BE2C (cell line): ENCODE measurements at regions not wholly inside any gene's neighbourhood (a gene's known extent, or its start where the extent isn't known, plus 50 kb on each side); places are given as distances from the start of the nearest gene placed in this dataset.

Experiments
- DNase-seq: peaks from one replicate; pipeline ENCODE4 v3.0.0-alpha.2; 2020
- H3K27me3 ChIP-seq: fragments of 250-450 bp; sonication (Bioruptor Pico); 2 replicates; pipeline ENCODE4 v1.5.1; 2020; ENCODE audit warnings: mild to moderate bottlenecking
- H3K36me3 ChIP-seq: fragments of 250-450 bp; sonication (Bioruptor Pico); 2 replicates; pipeline ENCODE4 v1.5.1; 2020; ENCODE audit warnings: mild to moderate bottlenecking
- H3K4me1 ChIP-seq: fragments of 250-450 bp; sonication (Bioruptor Pico); 2 replicates; pipeline ENCODE4 v1.5.1; 2020
- H3K4me3 ChIP-seq: 2 replicates; pipeline ENCODE4 v1.5.1; 2011; ENCODE audit warnings: low read depth, low read length
- H3K9me3 ChIP-seq: fragments of 250-450 bp; sonication (Bioruptor Pico); 2 replicates; pipeline ENCODE4 v1.5.1; 2020
- CTCF ChIP-seq: IDR thresholded peaks from 2 replicates; pipeline ENCODE4 v1.5.1; 2012; ENCODE audit warnings: mild to moderate bottlenecking, low read depth, low read length

- H3K27me3 ChIP-seq: no peaks in the 10 kb centered on the region
- no peak for TF ChIP-seq CTCF
- no peak overlapping the region for H3K4me3 ChIP-seq
Measured at GRCh38 chr6:4368649-4369048, 233.3 kb upstream of the ECI2 start.

GRCh38 chr6:4367643-4368042, 232.3 kb upstream of the ECI2 start:
- Histone ChIP-seq H3K27me3 (no peaks in the 10 kb centered on the region), H3K4me1 (no peaks in the 10 kb centered on the region), H3K36me3 (no peaks in the 10 kb centered on the region), H3K9me3 (no peaks in the 10 kb centered on the region), H3K4me3 (no peak overlapping the region)
- no peak for DNase-seq
- TF ChIP-seq CTCF: no peak

More at GRCh38 chr6:4368649-4369048, 233.3 kb upstream of the ECI2 start:
- no peaks in the 10 kb centered on the region for H3K4me1 ChIP-seq
- no peaks in the 10 kb centered on the region for H3K36me3 ChIP-seq
- no peak for DNase-seq
- no peaks in the 10 kb centered on the region for H3K9me3 ChIP-seq

- Histone ChIP-seq H3K4me1 (no peaks in the 10 kb centered on the region), H3K4me3 (no peak overlapping the region), H3K27me3 (no peaks in the 10 kb centered on the region), H3K36me3 (no peaks in the 10 kb centered on the region), H3K9me3 (no peaks in the 10 kb centered on the region)
- no peak for DNase-seq
- TF ChIP-seq CTCF: no peak
Measured at GRCh38 chr6:4366635-4367395, 231.4 kb upstream of the ECI2 start.

GRCh38 chr6:4365686-4366085, 230.3 kb upstream of the ECI2 start:
- Histone ChIP-seq H3K9me3 (no peaks in the 10 kb centered on the region), H3K27me3 (no peaks in the 10 kb centered on the region), H3K4me1 (no peaks in the 10 kb centered on the region), H3K4me3 (no peak overlapping the region), H3K36me3 (no peaks in the 10 kb centered on the region)
- no peak for DNase-seq
- TF ChIP-seq CTCF: no peak

- Histone ChIP-seq H3K9me3 (no peaks in the 10 kb centered on the region), H3K36me3 (no peaks in the 10 kb centered on the region), H3K4me3 (no peak overlapping the region), H3K27me3 (no peaks in the 10 kb centered on the region), H3K4me1 (no peaks in the 10 kb centered on the region)
- TF ChIP-seq CTCF: no peak
- no peak for DNase-seq
Measured at GRCh38 chr6:4364711-4365110, 229.3 kb upstream of the ECI2 start.

GRCh38 chr6:4364172-4364571, 228.8 kb upstream of the ECI2 start:
- H3K27me3 ChIP-seq: no peaks in the 10 kb centered on the region
- H3K4me3 ChIP-seq: no peak overlapping the region
- no peaks in the 10 kb centered on the region for H3K9me3 ChIP-seq
- TF ChIP-seq CTCF: no peak
- H3K4me1 ChIP-seq: no peaks in the 10 kb centered on the region
- H3K36me3 ChIP-seq: no peaks in the 10 kb centered on the region
- no peak for DNase-seq
